Right lobe of liver (tissue), 4 donors: ENCODE measurements at regions not wholly inside any gene's neighbourhood (a gene's known extent, or its start where the extent isn't known, plus 50 kb on each side); places are given as distances from the start of the nearest gene placed in this dataset.

Experiments used
- POLR2A ChIP-seq: fragments of 450-650 bp; IDR thresholded peaks from one replicate; pipeline ENCODE4 v1.6.1; 2017; ENCODE audit warnings: antibody characterized with exemption, mild to moderate bottlenecking
- TF ChIP-seq, protein P1 (sequence below), 4 donors: fragments of 200-600 bp in 3 of 4; fragments of 450-650 bp in 1 of 4; IDR thresholded peaks; one replicate each; pipeline versions ENCODE4 v1.5.1 to v1.8.0; 2016 to 2022; ENCODE audit warnings: antibody characterized with exemption in 4 of 4, mild to moderate bottlenecking in 2 of 4
- donor health status: DM: no; HTN: no; CAD: no.
- donor health status: DM: no; HTN: no; CAD: no.
- donor health status: DM: no; HTN: yes; CAD: no.

- no peak for TF ChIP-seq POLR2A
- TF ChIP-seq, protein P1, sequence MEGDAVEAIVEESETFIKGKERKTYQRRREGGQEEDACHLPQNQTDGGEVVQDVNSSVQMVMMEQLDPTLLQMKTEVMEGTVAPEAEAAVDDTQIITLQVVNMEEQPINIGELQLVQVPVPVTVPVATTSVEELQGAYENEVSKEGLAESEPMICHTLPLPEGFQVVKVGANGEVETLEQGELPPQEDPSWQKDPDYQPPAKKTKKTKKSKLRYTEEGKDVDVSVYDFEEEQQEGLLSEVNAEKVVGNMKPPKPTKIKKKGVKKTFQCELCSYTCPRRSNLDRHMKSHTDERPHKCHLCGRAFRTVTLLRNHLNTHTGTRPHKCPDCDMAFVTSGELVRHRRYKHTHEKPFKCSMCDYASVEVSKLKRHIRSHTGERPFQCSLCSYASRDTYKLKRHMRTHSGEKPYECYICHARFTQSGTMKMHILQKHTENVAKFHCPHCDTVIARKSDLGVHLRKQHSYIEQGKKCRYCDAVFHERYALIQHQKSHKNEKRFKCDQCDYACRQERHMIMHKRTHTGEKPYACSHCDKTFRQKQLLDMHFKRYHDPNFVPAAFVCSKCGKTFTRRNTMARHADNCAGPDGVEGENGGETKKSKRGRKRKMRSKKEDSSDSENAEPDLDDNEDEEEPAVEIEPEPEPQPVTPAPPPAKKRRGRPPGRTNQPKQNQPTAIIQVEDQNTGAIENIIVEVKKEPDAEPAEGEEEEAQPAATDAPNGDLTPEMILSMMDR (IDR thresholded peaks at IDR 0.05), result no peak
These were observed 77.2 kb upstream of the FOXD3 start for GRCh38 chr1:63245186-63245585.
